Hepatic stellate cell (primary cell): ENCODE measurements at regions not wholly inside any gene's neighbourhood (a gene's known extent, or its start where the extent isn't known, plus 50 kb on each side); places are given as distances from the start of the nearest gene placed in this dataset.
"Not testable (repeated sequence)": the region's sequence is repeated elsewhere in the genome, so short reads cannot be mapped to it uniquely, and the experiment has no call there.

Source experiments
- DNase-seq: peaks from one replicate; pipeline ENCODE4 v3.0.0; 2011; ENCODE audit warnings: low spot score

GRCh38 chr4:189832528-189832927 lies 108.1 kb upstream of the FRG1 start:
- DNase-seq: no peak

GRCh38 chr4:189834616-189835015 lies 106.1 kb upstream of the FRG1 start:
- no peak for DNase-seq

- no peak for DNase-seq
Measured at GRCh38 chr4:189835505-189835904, 105.2 kb upstream of the FRG1 start.

GRCh38 chr4:189837471-189837870 lies 103.2 kb upstream of the FRG1 start:
- DNase-seq: no peak

- no peak for DNase-seq
Measured at GRCh38 chr4:189838821-189839497, 101.7 kb upstream of the FRG1 start.

GRCh38 chr4:189840356-189840755 lies 100.3 kb upstream of the FRG1 start:
- DNase-seq: no peak

GRCh38 chr4:189843413-189844009 lies 97.2 kb upstream of the FRG1 start:
- no peak for DNase-seq

GRCh38 chr4:189845145-189845846 lies 95.4 kb upstream of the FRG1 start:
- no peak for DNase-seq

- not testable (repeated sequence) for DNase-seq
Measured at GRCh38 chr4:189846094-189846493, 94.6 kb upstream of the FRG1 start.

GRCh38 chr4:189846608-189847007 lies 94.1 kb upstream of the FRG1 start:
- DNase-seq: not testable (repeated sequence)

- DNase-seq: not testable (repeated sequence)
Measured at GRCh38 chr4:189848672-189849071, 92.0 kb upstream of the FRG1 start.

GRCh38 chr4:189850239-189850856 lies 90.3 kb upstream of the FRG1 start:
- DNase-seq: no peak

- no peak for DNase-seq
Measured at GRCh38 chr4:189858435-189858834, 82.2 kb upstream of the FRG1 start.

GRCh38 chr4:189861101-189861500 lies 79.6 kb upstream of the FRG1 start:
- no peak for DNase-seq

- DNase-seq: no peak
Measured at GRCh38 chr4:189869236-189869635, 71.4 kb upstream of the FRG1 start.

- DNase-seq: no peak
Measured at GRCh38 chr4:189870511-189871234, 70.0 kb upstream of the FRG1 start.

- no peak for DNase-seq
Measured at GRCh38 chr4:189874591-189874990, 66.1 kb upstream of the FRG1 start.

- not testable (repeated sequence) for DNase-seq
Measured at GRCh38 chr4:189881190-189881589, 59.5 kb upstream of the FRG1 start.

- DNase-seq: not testable (repeated sequence)
Measured at GRCh38 chr4:189888407-189888806, 52.3 kb upstream of the FRG1 start.
